Prostate gland (tissue), 2 donors: ENCODE measurements at regions not wholly inside any gene's neighbourhood (a gene's known extent, or its start where the extent isn't known, plus 50 kb on each side); places are given as distances from the start of the nearest gene placed in this dataset.

Experiments
- DNase-seq: peaks from one replicate; pipeline ENCODE4 v3.0.0-alpha.2; 2019; ENCODE audit warnings: low spot score
- H3K27ac ChIP-seq, 2 donors: fragments of 200-600 bp; sonication (generic); 2 replicates each; pipeline ENCODE4 v1.5.1; 2017 to 2019
- H3K27me3 ChIP-seq: fragments of 200-600 bp; sonication (generic); replicated peaks from 2 replicates; pipeline ENCODE4 v1.5.1; 2019; ENCODE audit not compliant: insufficient read depth
- H3K36me3 ChIP-seq, 2 donors: fragments of 200-600 bp; sonication (generic); 1 replicate in 1 of 2; 2 replicates in 1 of 2; pipeline versions ENCODE4 v1.5.1 to v1.8.1; 2017 to 2019
- H3K4me1 ChIP-seq: fragments of 200-600 bp; sonication (generic); replicated peaks from 2 replicates; pipeline ENCODE4 v1.5.1; 2019
- H3K4me3 ChIP-seq, 2 donors: fragments of 200-600 bp; sonication (generic); 2 replicates each; pipeline ENCODE4 v1.5.1; 2017 to 2019
- H3K9me3 ChIP-seq: fragments of 200-600 bp; sonication (generic); 2 replicates; pipeline ENCODE4 v1.5.1; 2017
- POLR2A ChIP-seq: fragments of 450-650 bp; IDR thresholded peaks from one replicate; pipeline ENCODE4 v1.6.1; 2016; ENCODE audit warnings: antibody characterized with exemption, mild to moderate bottlenecking
- POLR2AphosphoS5 ChIP-seq: sonication (generic); formaldehyde crosslinking; IDR thresholded peaks from one replicate; pipeline ENCODE4 v1.6.1; 2017; ENCODE audit warnings: antibody characterized with exemption
- WGBS: methylation state at CpG from one replicate; pipeline ENCODE4 v1.1.5; 2018; 5-methylcytosine and 5-hydroxymethylcytosine counted together
- intact Hi-C: fragments of 100-400 bp; cut with DNase I; formaldehyde crosslinking; loops from one replicate; pipeline ENCODE4 v1.14.2; 2022
- TF ChIP-seq, protein P1 (sequence below), 4 experiments: fragments of 200-600 bp in 2 of 4; fragments of 450-650 bp in 2 of 4; sonication (generic) in 2 of 4; IDR thresholded peaks; 1 replicate in 3 of 4; 2 replicates in 1 of 4; pipeline ENCODE4 v1.5.1; 2016 to 2019; ENCODE audit warnings: antibody characterized with exemption in 4 of 4, mild to moderate bottlenecking in 2 of 4, moderate library complexity in 2 of 4

DNA sequence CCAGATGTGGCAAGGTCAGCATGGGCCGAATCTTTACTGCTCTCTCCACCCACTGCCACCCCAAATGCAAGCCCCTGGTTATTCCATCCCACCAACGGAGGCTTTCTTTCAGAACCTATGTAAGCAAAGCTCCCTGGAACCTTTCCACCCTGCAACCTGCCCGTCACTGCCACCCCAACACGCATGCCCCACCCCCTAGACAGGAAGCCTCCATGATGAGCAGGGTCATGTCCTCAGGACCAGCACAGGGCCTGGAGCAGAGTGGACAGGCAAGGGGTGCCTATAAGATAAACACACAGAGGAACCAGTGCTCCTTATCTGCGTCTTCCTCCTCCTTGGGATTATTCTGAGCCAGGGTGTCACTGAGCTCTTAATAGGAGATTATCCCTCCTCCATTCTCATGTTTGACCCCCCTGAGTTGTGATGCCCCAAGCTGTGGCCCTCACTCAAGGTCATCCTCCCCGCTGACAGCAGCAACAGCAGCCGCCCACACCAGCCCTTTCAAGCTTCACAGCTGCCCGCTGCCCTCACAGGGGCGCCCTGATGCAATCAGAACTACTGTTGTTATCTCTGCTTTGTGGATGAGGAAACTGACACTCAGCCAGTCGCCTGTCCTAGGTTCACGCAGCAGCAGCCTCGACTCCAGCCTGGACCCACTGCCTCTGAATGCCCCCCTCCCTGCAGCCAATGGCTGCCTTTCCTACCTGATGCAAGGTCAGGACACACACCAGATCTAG is 647.3 kb downstream of the TBC1D22A start:
- H3K27me3 ChIP-seq, result no peaks in the 10 kb centered on the region
- H3K36me3 ChIP-seq, result no peaks in the 10 kb centered on the region
- H3K9me3 ChIP-seq, result no peaks in the 10 kb centered on the region
- TF ChIP-seq, protein P1, sequence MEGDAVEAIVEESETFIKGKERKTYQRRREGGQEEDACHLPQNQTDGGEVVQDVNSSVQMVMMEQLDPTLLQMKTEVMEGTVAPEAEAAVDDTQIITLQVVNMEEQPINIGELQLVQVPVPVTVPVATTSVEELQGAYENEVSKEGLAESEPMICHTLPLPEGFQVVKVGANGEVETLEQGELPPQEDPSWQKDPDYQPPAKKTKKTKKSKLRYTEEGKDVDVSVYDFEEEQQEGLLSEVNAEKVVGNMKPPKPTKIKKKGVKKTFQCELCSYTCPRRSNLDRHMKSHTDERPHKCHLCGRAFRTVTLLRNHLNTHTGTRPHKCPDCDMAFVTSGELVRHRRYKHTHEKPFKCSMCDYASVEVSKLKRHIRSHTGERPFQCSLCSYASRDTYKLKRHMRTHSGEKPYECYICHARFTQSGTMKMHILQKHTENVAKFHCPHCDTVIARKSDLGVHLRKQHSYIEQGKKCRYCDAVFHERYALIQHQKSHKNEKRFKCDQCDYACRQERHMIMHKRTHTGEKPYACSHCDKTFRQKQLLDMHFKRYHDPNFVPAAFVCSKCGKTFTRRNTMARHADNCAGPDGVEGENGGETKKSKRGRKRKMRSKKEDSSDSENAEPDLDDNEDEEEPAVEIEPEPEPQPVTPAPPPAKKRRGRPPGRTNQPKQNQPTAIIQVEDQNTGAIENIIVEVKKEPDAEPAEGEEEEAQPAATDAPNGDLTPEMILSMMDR (IDR thresholded peaks at IDR 0.05), result no peak
- TF ChIP-seq POLR2AphosphoS5 (no peak), POLR2A (no peak)
- no peaks in the 10 kb centered on the region for H3K4me1 ChIP-seq
- no peak overlapping the region for H3K27ac ChIP-seq
- intact Hi-C loops, result no loop called here
- DNase-seq, result no peak
- 61% methylated on average over 12 of the region's 12 CpGs for WGBS
- no peak overlapping the region for H3K4me3 ChIP-seq

DNA sequence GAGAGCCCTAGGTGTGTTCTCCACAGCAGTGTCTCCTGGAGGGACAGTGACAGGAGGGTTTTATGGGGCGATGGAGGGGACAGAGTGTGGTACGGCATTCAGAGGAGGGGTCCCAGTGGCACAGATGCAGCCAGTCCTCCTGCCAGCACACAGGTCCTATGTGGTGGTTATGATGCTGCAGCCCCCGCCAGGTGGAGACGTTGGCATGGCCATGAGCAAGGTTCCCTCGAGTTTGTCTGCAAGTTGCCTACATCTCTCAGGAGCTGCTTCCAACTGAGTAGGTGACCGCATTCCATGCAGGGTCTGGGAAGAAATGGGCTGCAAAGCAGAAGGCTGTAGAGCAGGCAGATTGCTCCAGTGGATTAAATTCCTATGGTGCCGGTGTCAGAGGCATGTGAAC is 646.0 kb downstream of the TBC1D22A start:
- TF ChIP-seq POLR2AphosphoS5 (no peak), POLR2A (no peak)
- TF ChIP-seq, protein P1 (IDR thresholded peaks at IDR 0.05), result no peak
- Histone ChIP-seq H3K27ac (no peak overlapping the region), H3K27me3 (no peaks in the 10 kb centered on the region), H3K36me3 (no peaks in the 10 kb centered on the region), H3K4me3 (no peak overlapping the region), H3K9me3 (no peaks in the 10 kb centered on the region), H3K4me1 (no peaks in the 10 kb centered on the region)
- intact Hi-C loops, result no loop called here
- 80% methylated on average over 7 of the region's 7 CpGs for WGBS
- DNase-seq, result no peak

DNA sequence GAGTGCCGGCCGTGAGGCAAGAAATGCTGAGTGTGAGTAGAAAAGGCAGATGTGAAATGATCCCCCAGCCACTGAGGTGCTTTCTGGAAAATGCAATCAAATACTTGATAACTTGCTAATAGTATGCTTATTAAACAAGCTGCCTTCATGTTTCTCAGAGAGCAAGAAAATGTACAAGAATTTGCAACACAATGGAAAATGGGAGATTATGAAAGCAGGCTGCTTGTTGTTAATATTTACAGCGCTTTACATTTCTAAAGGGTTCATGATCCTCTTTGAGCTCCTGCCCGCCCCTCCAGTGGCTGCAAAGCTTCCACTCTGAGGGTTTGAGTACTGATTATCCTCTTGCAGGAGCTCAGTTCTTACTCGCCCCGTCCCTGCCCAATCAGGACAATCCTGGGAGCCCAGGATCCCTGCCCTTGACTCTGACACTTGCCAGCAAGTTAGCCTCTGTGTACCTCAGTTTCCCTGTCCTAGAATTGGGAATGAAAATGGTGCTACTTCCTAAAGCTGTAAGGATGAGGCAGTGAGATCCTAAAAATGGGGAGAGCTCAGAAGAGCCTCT is 645.1 kb downstream of the TBC1D22A start:
- Histone ChIP-seq H3K27me3 (peaks cover 2% of the 10 kb centered on the region), H3K9me3 (no peaks in the 10 kb centered on the region), H3K4me1 (no peaks in the 10 kb centered on the region), H3K27ac (no peak overlapping the region), H3K4me3 (no peak overlapping the region), H3K36me3 (no peaks in the 10 kb centered on the region)
- DNase-seq, result no peak
- no peak for TF ChIP-seq POLR2A
- TF ChIP-seq POLR2AphosphoS5, result no peak
- TF ChIP-seq, protein P1 (IDR thresholded peaks at IDR 0.05), result no peak
- intact Hi-C loops, result no loop called here
- WGBS, result 71% methylated on average over 6 of the region's 6 CpGs

DNA sequence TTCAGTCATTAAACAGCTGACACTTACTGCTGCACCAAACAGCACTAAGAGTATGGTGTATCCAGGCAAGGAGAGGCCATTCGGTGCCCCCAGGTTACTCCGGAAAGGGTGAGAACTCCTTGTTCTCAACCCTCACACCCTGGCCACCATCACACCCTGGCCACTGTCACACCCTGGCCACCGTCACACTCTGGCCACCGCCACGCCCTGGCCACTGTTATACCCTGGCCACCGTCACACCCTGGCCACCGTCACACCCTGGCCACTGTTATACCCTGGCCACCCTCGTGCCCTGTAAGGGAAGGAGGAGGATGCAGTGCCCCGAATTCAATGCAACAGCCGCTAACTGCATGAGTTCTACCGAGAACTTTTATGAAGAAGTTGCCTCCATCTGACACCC is 644.4 kb downstream of the TBC1D22A start:
- intact Hi-C loops, result no loop called here
- no peak for TF ChIP-seq POLR2AphosphoS5
- TF ChIP-seq, protein P1 (IDR thresholded peaks at IDR 0.05), result no peak
- TF ChIP-seq POLR2A, result no peak
- H3K9me3 ChIP-seq, result no peaks in the 10 kb centered on the region

More for the DNA sequence above, 644.4 kb downstream of the TBC1D22A start:
- DNase-seq, result no peak
- H3K4me3 ChIP-seq, result no peak overlapping the region
- H3K4me1 ChIP-seq, result no peaks in the 10 kb centered on the region
- H3K36me3 ChIP-seq, result no peaks in the 10 kb centered on the region
- peaks cover 2% of the 10 kb centered on the region for H3K27me3 ChIP-seq
- no peak overlapping the region for H3K27ac ChIP-seq
- 78% methylated on average over 11 of the region's 11 CpGs for WGBS
